Lung (tissue), 11 donors: ENCODE measurements at regions not wholly inside any gene's neighbourhood (a gene's known extent, or its start where the extent isn't known, plus 50 kb on each side); places are given as distances from the start of the nearest gene placed in this dataset.

ENCODE experiments used
- ATAC-seq: fragments of 200-7000 bp; cut with Tn5 transposase; one replicate; pipeline ENCODE4 v1.9.1; 2020; ENCODE audit warnings: moderate number of reproducible peaks; ENCODE audit not compliant: insufficient read depth, low FRiP score
- DNase-seq, 3 donors: peaks; one replicate each; pipeline ENCODE4 v3.0.0-alpha.2; 2013 to 2017
- H3K27ac ChIP-seq, 2 donors: one replicate each; pipeline ENCODE4 v1.5.1; 2013; ENCODE audit warnings: mild to moderate bottlenecking in 2 of 2, moderate library complexity in 2 of 2, control low read depth in 1 of 2, inconsistent platforms in 1 of 2, low read depth in 1 of 2, low read length in 1 of 2
- H3K27me3 ChIP-seq, 3 donors: one replicate each; pipeline ENCODE4 v1.5.1; 2013; ENCODE audit warnings: low read length in 2 of 3; ENCODE audit not compliant: control insufficient read depth in 3 of 3, insufficient read depth in 3 of 3
- H3K36me3 ChIP-seq, 4 donors: one replicate each; pipeline ENCODE4 v1.5.1; 2013; ENCODE audit warnings: low read length in 4 of 4, mild to moderate bottlenecking in 1 of 4, moderate library complexity in 1 of 4; ENCODE audit not compliant: control insufficient read depth in 4 of 4, insufficient read depth in 4 of 4
- H3K4me1 ChIP-seq, 5 donors: one replicate each; pipeline ENCODE4 v1.5.1; 2013; ENCODE audit warnings: low read length in 5 of 5, mild to moderate bottlenecking in 2 of 5, moderate library complexity in 1 of 5; ENCODE audit not compliant: control insufficient read depth in 5 of 5, insufficient read depth in 5 of 5
- H3K4me3 ChIP-seq: one replicate; pipeline ENCODE4 v1.5.1; 2013; ENCODE audit warnings: mild to moderate bottlenecking, control low read depth, moderate library complexity
- H3K9ac ChIP-seq, 2 donors: one replicate each; pipeline ENCODE4 v1.5.1; 2013; ENCODE audit warnings: low read length in 2 of 2, control low read depth in 1 of 2; ENCODE audit not compliant: insufficient read depth in 1 of 2
- H3K9me3 ChIP-seq, 4 donors: one replicate each; pipeline ENCODE4 v1.5.1; 2013; ENCODE audit warnings: low read length in 3 of 4, mild to moderate bottlenecking in 1 of 4, moderate library complexity in 1 of 4; ENCODE audit not compliant: control insufficient read depth in 4 of 4, insufficient read depth in 3 of 4
- CTCF ChIP-seq: IDR thresholded peaks from 2 replicates; pipeline ENCODE4 v1.5.1; 2012; ENCODE audit warnings: mild to moderate bottlenecking; ENCODE audit errors: control extremely low read depth, extremely low read depth
- WGBS, 2 donors: extraction: QIAGEN DNeasy Blood & Tissue Kit; methylation state at CpG; one replicate each; pipeline ENCODE4 v1.1.7; 2013; 5-methylcytosine and 5-hydroxymethylcytosine counted together
- donor health status: control.
- donor health status: control.
- donor health status: Bipolar disorder and iron deficiency.
- donor health status: healthy.
- donor health status: DM: yes; HTN: yes; CAD: no.

- WGBS, 2 donors = 68 to 74% methylated on average over 3 of the region's 3 CpGs
- Histone ChIP-seq H3K27ac (no peak overlapping the region), H3K9ac (no peak overlapping the region), H3K4me1 (no peaks in the 10 kb centered on the region), H3K36me3 (no peaks in the 10 kb centered on the region), H3K9me3 (no peaks in the 10 kb centered on the region), H3K27me3 (no peaks in the 10 kb centered on the region), H3K4me3 (no peak overlapping the region)
- ATAC-seq (no peak), DNase-seq (no peak)
- TF ChIP-seq CTCF = no peak
Observed at GRCh38 chr13:34116651-34117050, 298.7 kb downstream of the RFC3 start.

- no peak for ATAC-seq
- Histone ChIP-seq H3K27ac (no peak overlapping the region), H3K9ac (no peak overlapping the region), H3K4me3 (no peak overlapping the region), H3K9me3 (no peaks in the 10 kb centered on the region), H3K27me3 (no peaks in the 10 kb centered on the region), H3K4me1 (no peaks in the 10 kb centered on the region), H3K36me3 (no peaks in the 10 kb centered on the region)
- DNase-seq = no peak
- WGBS, 2 donors = 69 to 76% methylated on average over 3 of the region's 3 CpGs
- no peak for TF ChIP-seq CTCF
Observed at GRCh38 chr13:34124666-34125306, 306.8 kb downstream of the RFC3 start.

- no peak for DNase-seq
- Histone ChIP-seq H3K4me3 (no peak overlapping the region), H3K9ac (no peak overlapping the region), H3K4me1 (no peaks in the 10 kb centered on the region), H3K36me3 (no peaks in the 10 kb centered on the region), H3K27ac (no peak overlapping the region), H3K9me3 (no peaks in the 10 kb centered on the region), H3K27me3 (no peaks in the 10 kb centered on the region)
- WGBS, 2 donors = 86 to 90% methylated on average over 4 of the region's 4 CpGs
- no peak for TF ChIP-seq CTCF
- no peak for ATAC-seq
Observed at GRCh38 chr13:34127523-34127922, 309.6 kb downstream of the RFC3 start.

GRCh38 chr13:34128661-34129060 is 310.7 kb downstream of the RFC3 start:
- DNase-seq (no peak), ATAC-seq (no peak)
- no peaks in the 10 kb centered on the region for H3K9me3 ChIP-seq
- H3K27ac ChIP-seq = no peak overlapping the region
- 87 to 88% methylated on average over 3 of the region's 3 CpGs for WGBS, 2 donors
- no peaks in the 10 kb centered on the region for H3K4me1 ChIP-seq
- no peak overlapping the region for H3K9ac ChIP-seq
- no peak overlapping the region for H3K4me3 ChIP-seq
- no peaks in the 10 kb centered on the region for H3K27me3 ChIP-seq
- TF ChIP-seq CTCF = no peak
- H3K36me3 ChIP-seq = no peaks in the 10 kb centered on the region
